ENCODE measurements at regions not wholly inside any gene's neighbourhood (a gene's known extent, or its start where the extent isn't known, plus 50 kb on each side); places are given as distances from the start of the nearest gene placed in this dataset.

- no peaks in the 10 kb centered on the region for H3K4me1 ChIP-seq (ENCODE audit: control insufficient read depth in 4 of 4, insufficient read depth in 4 of 4, low read length in 3 of 4)
- no peaks in the 10 kb centered on the region for H3K27me3 ChIP-seq (ENCODE audit: control insufficient read depth in 4 of 4, insufficient read depth in 4 of 4, low read length in 3 of 4)
- no peaks in the 10 kb centered on the region for H3K36me3 ChIP-seq (ENCODE audit: control insufficient read depth in 4 of 4, insufficient read depth in 3 of 4, low read depth in 1 of 4, low read length in 3 of 4)
- no peak overlapping the region for H3K27ac ChIP-seq (ENCODE audit: low read depth in 1 of 2, low read length in 2 of 2)
- no peak for DNase-seq (ENCODE audit: low spot score)
- no peak overlapping the region for H3K9ac ChIP-seq (ENCODE audit: low read depth in 1 of 2, low read length in 2 of 2)
- no peak for TF ChIP-seq RXRA (IDR thresholded peaks at IDR 0.05)
- TF ChIP-seq, protein P1, sequence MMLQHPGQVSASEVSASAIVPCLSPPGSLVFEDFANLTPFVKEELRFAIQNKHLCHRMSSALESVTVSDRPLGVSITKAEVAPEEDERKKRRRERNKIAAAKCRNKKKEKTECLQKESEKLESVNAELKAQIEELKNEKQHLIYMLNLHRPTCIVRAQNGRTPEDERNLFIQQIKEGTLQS (IDR thresholded peaks at IDR 0.05), result no peak
- TF ChIP-seq RAD21 (IDR thresholded peaks at IDR 0.05), result no peak
- TF ChIP-seq FOXA2 (IDR thresholded peaks at IDR 0.05), result no peak
- TF ChIP-seq, protein P2, sequence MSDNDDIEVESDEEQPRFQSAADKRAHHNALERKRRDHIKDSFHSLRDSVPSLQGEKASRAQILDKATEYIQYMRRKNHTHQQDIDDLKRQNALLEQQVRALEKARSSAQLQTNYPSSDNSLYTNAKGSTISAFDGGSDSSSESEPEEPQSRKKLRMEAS (IDR thresholded peaks at IDR 0.05), result no peak
- TF ChIP-seq, protein P3, sequence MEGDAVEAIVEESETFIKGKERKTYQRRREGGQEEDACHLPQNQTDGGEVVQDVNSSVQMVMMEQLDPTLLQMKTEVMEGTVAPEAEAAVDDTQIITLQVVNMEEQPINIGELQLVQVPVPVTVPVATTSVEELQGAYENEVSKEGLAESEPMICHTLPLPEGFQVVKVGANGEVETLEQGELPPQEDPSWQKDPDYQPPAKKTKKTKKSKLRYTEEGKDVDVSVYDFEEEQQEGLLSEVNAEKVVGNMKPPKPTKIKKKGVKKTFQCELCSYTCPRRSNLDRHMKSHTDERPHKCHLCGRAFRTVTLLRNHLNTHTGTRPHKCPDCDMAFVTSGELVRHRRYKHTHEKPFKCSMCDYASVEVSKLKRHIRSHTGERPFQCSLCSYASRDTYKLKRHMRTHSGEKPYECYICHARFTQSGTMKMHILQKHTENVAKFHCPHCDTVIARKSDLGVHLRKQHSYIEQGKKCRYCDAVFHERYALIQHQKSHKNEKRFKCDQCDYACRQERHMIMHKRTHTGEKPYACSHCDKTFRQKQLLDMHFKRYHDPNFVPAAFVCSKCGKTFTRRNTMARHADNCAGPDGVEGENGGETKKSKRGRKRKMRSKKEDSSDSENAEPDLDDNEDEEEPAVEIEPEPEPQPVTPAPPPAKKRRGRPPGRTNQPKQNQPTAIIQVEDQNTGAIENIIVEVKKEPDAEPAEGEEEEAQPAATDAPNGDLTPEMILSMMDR (IDR thresholded peaks at IDR 0.05; ENCODE audit: low read depth, low read length, missing input control), result no peak
- no peak for TF ChIP-seq JUND (IDR thresholded peaks at IDR 0.05)
- TF ChIP-seq NR2F2 (IDR thresholded peaks at IDR 0.05), result no peak
- TF ChIP-seq HNF4G (IDR thresholded peaks at IDR 0.05), result no peak
- TF ChIP-seq SP1 (IDR thresholded peaks at IDR 0.05), result no peak
- TF ChIP-seq EGR1 (IDR thresholded peaks at IDR 0.05; ENCODE audit: low read depth in 2 of 2), result no peak
- TF ChIP-seq FOXA1 (IDR thresholded peaks at IDR 0.05), result no peak
- TF ChIP-seq TAF1 (conservative IDR thresholded peaks at IDR 0.05), result no peak
- no peak for TF ChIP-seq YY1 (IDR thresholded peaks at IDR 0.05)
- H3K9me3 ChIP-seq (ENCODE audit: control insufficient read depth in 4 of 4, low read length in 3 of 4), result no peaks in the 10 kb centered on the region
- H3K4me3 ChIP-seq (ENCODE audit: low read depth in 1 of 3, low read length in 3 of 3), result no peak overlapping the region
Observed at GRCh38 chr12:88253371-88253978, 111.4 kb downstream of the TMTC3 start.

DNA sequence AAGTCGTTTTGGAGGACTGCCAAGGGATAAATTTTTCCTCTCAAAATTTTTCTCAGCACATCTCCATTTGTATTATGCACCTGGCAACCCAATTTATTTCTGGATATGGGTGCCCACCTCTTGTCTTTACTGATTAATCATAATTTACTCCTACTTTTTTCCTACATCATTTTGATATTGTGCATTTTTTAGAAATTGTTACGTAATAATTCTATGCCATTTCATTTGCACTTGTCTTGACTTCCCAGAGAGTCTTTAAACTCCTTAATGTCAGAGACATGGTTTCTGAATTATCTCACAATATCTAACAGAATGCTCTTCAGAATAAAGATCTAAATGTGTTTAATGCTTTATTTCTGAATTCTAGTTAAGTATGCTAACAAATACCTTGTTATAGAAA, 113.1 kb downstream of the TMTC3 start:
- no peak overlapping the region for H3K9ac ChIP-seq (ENCODE audit: low read depth in 1 of 2, low read length in 2 of 2)
- DNase-seq (ENCODE audit: low spot score), result no peak
- no peaks in the 10 kb centered on the region for H3K36me3 ChIP-seq (ENCODE audit: control insufficient read depth in 4 of 4, insufficient read depth in 3 of 4, low read depth in 1 of 4, low read length in 3 of 4)
- H3K4me3 ChIP-seq (ENCODE audit: low read depth in 1 of 3, low read length in 3 of 3), result no peak overlapping the region
- TF ChIP-seq REST (IDR thresholded peaks at IDR 0.05) (no peak), SP1 (IDR thresholded peaks at IDR 0.05) (no peak), NR2F2 (IDR thresholded peaks at IDR 0.05) (no peak), RAD21 (IDR thresholded peaks at IDR 0.05) (no peak), EGR1 (IDR thresholded peaks at IDR 0.05; ENCODE audit: low read depth in 2 of 2) (no peak), HNF4G (IDR thresholded peaks at IDR 0.05) (no peak), GABPA (IDR thresholded peaks at IDR 0.05 in 1 of 2, conservative IDR thresholded peaks at IDR 0.05 in 1 of 2) (no peak), HNF4A (conservative IDR thresholded peaks at IDR 0.05) (no peak), FOXA2 (IDR thresholded peaks at IDR 0.05) (no peak), JUND (IDR thresholded peaks at IDR 0.05) (no peak), RXRA (IDR thresholded peaks at IDR 0.05) (no peak)
- TF ChIP-seq, protein P3 (IDR thresholded peaks at IDR 0.05; ENCODE audit: low read depth, low read length, missing input control), result no peak
- TF ChIP-seq, protein P1 (IDR thresholded peaks at IDR 0.05), result no peak
- TF ChIP-seq, protein P4, sequence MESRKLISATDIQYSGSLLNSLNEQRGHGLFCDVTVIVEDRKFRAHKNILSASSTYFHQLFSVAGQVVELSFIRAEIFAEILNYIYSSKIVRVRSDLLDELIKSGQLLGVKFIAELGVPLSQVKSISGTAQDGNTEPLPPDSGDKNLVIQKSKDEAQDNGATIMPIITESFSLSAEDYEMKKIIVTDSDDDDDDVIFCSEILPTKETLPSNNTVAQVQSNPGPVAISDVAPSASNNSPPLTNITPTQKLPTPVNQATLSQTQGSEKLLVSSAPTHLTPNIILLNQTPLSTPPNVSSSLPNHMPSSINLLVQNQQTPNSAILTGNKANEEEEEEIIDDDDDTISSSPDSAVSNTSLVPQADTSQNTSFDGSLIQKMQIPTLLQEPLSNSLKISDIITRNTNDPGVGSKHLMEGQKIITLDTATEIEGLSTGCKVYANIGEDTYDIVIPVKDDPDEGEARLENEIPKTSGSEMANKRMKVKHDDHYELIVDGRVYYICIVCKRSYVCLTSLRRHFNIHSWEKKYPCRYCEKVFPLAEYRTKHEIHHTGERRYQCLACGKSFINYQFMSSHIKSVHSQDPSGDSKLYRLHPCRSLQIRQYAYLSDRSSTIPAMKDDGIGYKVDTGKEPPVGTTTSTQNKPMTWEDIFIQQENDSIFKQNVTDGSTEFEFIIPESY (IDR thresholded peaks at IDR 0.05), result no peak
- H3K27ac ChIP-seq (ENCODE audit: low read depth in 1 of 2, low read length in 2 of 2), result no peak overlapping the region
- no peaks in the 10 kb centered on the region for H3K9me3 ChIP-seq (ENCODE audit: control insufficient read depth in 4 of 4, low read length in 3 of 4)
- H3K27me3 ChIP-seq (ENCODE audit: control insufficient read depth in 4 of 4, insufficient read depth in 4 of 4, low read length in 3 of 4), result no peaks in the 10 kb centered on the region
- no peaks in the 10 kb centered on the region for H3K4me1 ChIP-seq (ENCODE audit: control insufficient read depth in 4 of 4, insufficient read depth in 4 of 4, low read length in 3 of 4)
- 71% methylated on average over 2 of the region's 2 CpGs for WGBS

All from liver (tissue), 8 donors.